ENCODE measurements at regions not wholly inside any gene's neighbourhood (a gene's known extent, or its start where the extent isn't known, plus 50 kb on each side); places are given as distances from the start of the nearest gene placed in this dataset.

DNA sequence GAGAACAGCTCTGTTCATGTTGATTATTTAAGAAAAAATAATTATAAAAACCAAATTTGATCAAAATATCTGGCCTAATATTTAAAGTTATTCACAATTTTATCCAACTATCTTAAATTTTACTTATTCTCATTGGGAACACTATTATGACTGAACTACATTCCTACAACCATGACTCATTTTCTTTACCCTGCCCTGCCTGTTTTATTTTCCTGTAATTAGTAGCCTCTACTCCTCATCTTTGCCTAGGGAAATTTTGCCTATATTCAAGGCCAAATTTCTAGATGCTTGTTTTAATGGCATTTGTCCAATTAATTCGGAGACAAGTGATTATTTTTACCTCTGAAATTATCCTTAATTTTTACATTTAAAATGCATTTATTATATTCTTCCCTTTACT, 289.7 kb upstream of the TMEM229A start:
- TF ChIP-seq POLR2A (IDR thresholded peaks at IDR 0.05), result no peak
- no peak for TF ChIP-seq POLR2AphosphoS5 (IDR thresholded peaks at IDR 0.05)

All from suprapubic skin (tissue), 4 donors.